Loucy (cell line): ENCODE measurements at regions not wholly inside any gene's neighbourhood (a gene's known extent, or its start where the extent isn't known, plus 50 kb on each side); places are given as distances from the start of the nearest gene placed in this dataset.

Experiments used
- H2AFZ ChIP-seq: fragments of 200-600 bp; sonication (generic); 2 replicates; pipeline ENCODE4 v1.6.0; 2016; ENCODE audit warnings: antibody characterized with exemption, mild to moderate bottlenecking, low read length, moderate library complexity
- H3F3A ChIP-seq: fragments of 200-600 bp; 2 replicates; pipeline ENCODE4 v1.6.0; 2016; ENCODE audit warnings: antibody characterized with exemption, low read depth, mild to moderate bottlenecking
- H3K27me3 ChIP-seq: fragments of 200-600 bp; sonication (generic); 2 replicates; pipeline ENCODE4 v1.6.1; 2014; ENCODE audit warnings: low read length, mild to moderate bottlenecking; ENCODE audit not compliant: insufficient read depth, poor library complexity, severe bottlenecking
- H3K36me3 ChIP-seq: fragments of 200-600 bp; sonication (generic); 2 replicates; pipeline ENCODE4 v1.6.1; 2016; ENCODE audit warnings: low read length; ENCODE audit not compliant: insufficient read depth
- H3K4me1 ChIP-seq: fragments of 200-600 bp; sonication (generic); 2 replicates; pipeline ENCODE4 v1.5.1; 2014; ENCODE audit warnings: low read length, mild to moderate bottlenecking; ENCODE audit not compliant: insufficient read depth, poor library complexity, severe bottlenecking
- H3K4me2 ChIP-seq: fragments of 200-600 bp; sonication (generic); 2 replicates; pipeline ENCODE4 v1.6.0; 2014; ENCODE audit warnings: antibody characterized with exemption, low read length, low read depth, mild to moderate bottlenecking; ENCODE audit not compliant: poor library complexity, severe bottlenecking
- H3K4me3 ChIP-seq: fragments of 200-600 bp; sonication (generic); 2 replicates; pipeline ENCODE4 v1.5.1; 2014; ENCODE audit warnings: low read length, mild to moderate bottlenecking, mixed read lengths; ENCODE audit not compliant: poor library complexity, severe bottlenecking
- H3K79me2 ChIP-seq: fragments of 200-600 bp; sonication (generic); 2 replicates; pipeline ENCODE4 v1.6.1; 2014; ENCODE audit warnings: low read length; ENCODE audit not compliant: insufficient read depth
- H3K9ac ChIP-seq: fragments of 200-600 bp; sonication (generic); 2 replicates; pipeline ENCODE4 v1.6.0; 2014; ENCODE audit warnings: mild to moderate bottlenecking, low read depth, low read length, moderate library complexity; ENCODE audit not compliant: poor library complexity, severe bottlenecking
- H3K9me2 ChIP-seq: fragments of 200-600 bp; sonication (generic); replicated peaks from 2 replicates; pipeline ENCODE4 v1.6.1; 2016; ENCODE audit warnings: low read depth, low read length, mixed read lengths
- H3K9me3 ChIP-seq: fragments of 200-600 bp; sonication (generic); 2 replicates; pipeline ENCODE4 v1.6.1; 2014; ENCODE audit warnings: mild to moderate bottlenecking, antibody characterized with exemption, low read length, low read depth; ENCODE audit not compliant: insufficient read depth
- H4K20me1 ChIP-seq: fragments of 200-600 bp; sonication (generic); 2 replicates; pipeline ENCODE4 v1.6.0; 2014; ENCODE audit warnings: antibody characterized with exemption, low read length, mild to moderate bottlenecking; ENCODE audit not compliant: insufficient read depth, poor library complexity, severe bottlenecking
- CTCF ChIP-seq: fragments of 200-600 bp; sonication (generic); conservative IDR thresholded peaks from 2 replicates; pipeline ENCODE4 v1.5.1; 2014; ENCODE audit warnings: mild to moderate bottlenecking, antibody characterized with exemption, low read length
- EZH2phosphoT487 ChIP-seq: fragments of 200-600 bp; IDR thresholded peaks from 2 replicates; pipeline ENCODE4 v1.6.1; 2018; ENCODE audit warnings: antibody characterized with exemption, mild to moderate bottlenecking, moderate library complexity, borderline replicate concordance

GRCh38 chr9:110073356-110073905 lies 134.5 kb downstream of the C9orf152 start:
- H3K9me2 ChIP-seq: no peaks in the 10 kb centered on the region
- no peak overlapping the region for H3K9ac ChIP-seq
- H3K4me2 ChIP-seq: no peak overlapping the region

GRCh38 chr9:110076894-110077725 lies 130.8 kb downstream of the C9orf152 start:
- TF ChIP-seq CTCF (no peak), EZH2phosphoT487 (no peak)
- H3K27me3 ChIP-seq: no peaks in the 10 kb centered on the region
- no peak overlapping the region for H3K4me2 ChIP-seq
- peaks cover 96% of the 10 kb centered on the region for H3K79me2 ChIP-seq
- no peak overlapping the region for H3K9ac ChIP-seq
- no peak overlapping the region for H2AFZ ChIP-seq
- H3K9me3 ChIP-seq: no peaks in the 10 kb centered on the region
- no peaks in the 10 kb centered on the region; the same call in 1 of the 2 replicates for H3K36me3 ChIP-seq
- H3K4me1 ChIP-seq: peaks cover 12% of the 10 kb centered on the region
- no peak overlapping the region for H3K4me3 ChIP-seq
- no peaks in the 10 kb centered on the region for H3K9me2 ChIP-seq
- H3F3A ChIP-seq: no peaks in the 10 kb centered on the region
- H4K20me1 ChIP-seq: peaks cover 76% of the 10 kb centered on the region

More at GRCh38 chr9:110073356-110073905, 134.5 kb downstream of the C9orf152 start:
- H3K4me1 ChIP-seq: peaks cover 8% of the 10 kb centered on the region
- no peak overlapping the region for H3K4me3 ChIP-seq
- peaks cover 80% of the 10 kb centered on the region for H4K20me1 ChIP-seq
- H3K27me3 ChIP-seq: no peaks in the 10 kb centered on the region
- no peaks in the 10 kb centered on the region for H3F3A ChIP-seq
- H3K36me3 ChIP-seq: peaks cover 3% of the 10 kb centered on the region; the same call in 1 of the 2 replicates
- TF ChIP-seq CTCF (no peak), EZH2phosphoT487 (no peak)
- H2AFZ ChIP-seq: no peak overlapping the region
- H3K79me2 ChIP-seq: peaks cover 96% of the 10 kb centered on the region
- H3K9me3 ChIP-seq: no peaks in the 10 kb centered on the region

- Histone ChIP-seq H3K79me2 (peaks cover 96% of the 10 kb centered on the region), H3K4me3 (no peak overlapping the region), H3K9me2 (no peaks in the 10 kb centered on the region), H2AFZ (no peak overlapping the region), H3K27me3 (no peaks in the 10 kb centered on the region), H3K36me3 (no peaks in the 10 kb centered on the region; the same call in 1 of the 2 replicates), H3F3A (no peaks in the 10 kb centered on the region), H3K4me2 (no peak overlapping the region), H3K4me1 (peaks cover 12% of the 10 kb centered on the region), H4K20me1 (peaks cover 73% of the 10 kb centered on the region), H3K9ac (no peak overlapping the region), H3K9me3 (no peaks in the 10 kb centered on the region)
- TF ChIP-seq CTCF: no peak
- TF ChIP-seq EZH2phosphoT487: no peak
Measured at GRCh38 chr9:110077925-110078324, 130.0 kb downstream of the C9orf152 start.
